ENCODE measurements at regions not wholly inside any gene's neighbourhood (a gene's known extent, or its start where the extent isn't known, plus 50 kb on each side); places are given as distances from the start of the nearest gene placed in this dataset.

- dilution Hi-C loops (cut with MboI; ENCODE audit: extremely low pct_ligation_motif_present, low sequenced_read_pairs) = no loop called here
- Histone ChIP-seq H3K27me3 (ENCODE audit: control insufficient read depth in 2 of 2, insufficient read depth in 2 of 2, low read length in 2 of 2) (peaks cover 0 to 4% of the 10 kb centered on the region in 2 experiments), H2AFZ (ENCODE audit: low read depth, low read length) (no peak overlapping the region), H3K4me3 (replicated peaks in 1 of 3; ENCODE audit: insufficient read depth in 1 of 3, low read depth in 1 of 3, low read length in 3 of 3) (no peak overlapping the region), H3K79me2 (ENCODE audit: control insufficient read depth, insufficient read depth, low read length) (no peaks in the 10 kb centered on the region), H3K27ac (ENCODE audit: insufficient read depth, low read depth, low read length) (no peak overlapping the region), H4K20me1 (replicated peaks; ENCODE audit: control insufficient read depth, extremely low read depth, insufficient read depth, low read length) (no peaks in the 10 kb centered on the region), H3K9ac (replicated peaks; ENCODE audit: extremely low read depth, insufficient read depth, low read length) (no peak overlapping the region), H3K4me2 (ENCODE audit: insufficient read depth, low read length) (no peak overlapping the region), H3K9me1 (replicated peaks; ENCODE audit: control insufficient read depth, extremely low read depth, insufficient read depth, low read length) (no peaks in the 10 kb centered on the region), H3K4me1 (ENCODE audit: control insufficient read depth, extremely low read depth, insufficient read depth, low read length) (no peaks in the 10 kb centered on the region), H3K36me3 (ENCODE audit: control insufficient read depth in 2 of 2, extremely low read depth in 1 of 2, insufficient read depth in 2 of 2, low read length in 2 of 2) (no peaks in the 10 kb centered on the region), H3K9me3 (replicated peaks; ENCODE audit: control insufficient read depth, insufficient read depth, low read length) (no peaks in the 10 kb centered on the region)
- intact Hi-C loops (cut with micrococcal nuclease) = no loop called here
- CTCF ChIA-PET = no interaction called here
- BruUV-seq (replicated peaks) = no TSS peak
- POLR2A ChIA-PET = no interaction called here
- no peak for FAIRE-seq
- no peak for TF ChIP-seq MAX (IDR thresholded peaks at IDR 0.05; ENCODE audit: insufficient read depth, insufficient read length)
- TF ChIP-seq FOS (IDR thresholded peaks at IDR 0.05; ENCODE audit: borderline replicate concordance, insufficient read depth, low read length) = no peak
- TF ChIP-seq CTCF (IDR thresholded peaks at IDR 0.05; ENCODE audit: extremely low read depth in 1 of 2, insufficient read depth in 1 of 2, low read depth in 1 of 2, low read length in 2 of 2) = no peak
- TF ChIP-seq GATA2 (IDR thresholded peaks at IDR 0.05; ENCODE audit: insufficient read depth, insufficient read length, low read depth, low read length) = no peak
- no peak for TF ChIP-seq POLR2AphosphoS5 (IDR thresholded peaks at IDR 0.05; ENCODE audit: insufficient read depth, low read depth, low read length)
- no peak for TF ChIP-seq MYC (IDR thresholded peaks at IDR 0.05; ENCODE audit: low read depth, low read length)
- TF ChIP-seq EZH2 (IDR thresholded peaks at IDR 0.05; ENCODE audit: borderline replicate concordance, low read depth, low read length, severe bottlenecking) = no peak
- TF ChIP-seq JUN (IDR thresholded peaks at IDR 0.05; ENCODE audit: borderline replicate concordance, insufficient read depth, insufficient read length, low read depth) = no peak
- TF ChIP-seq POLR2A (IDR thresholded peaks at IDR 0.05; ENCODE audit: low read depth, low read length) = no peak
- DNase-seq (ENCODE audit: low read depth, low spot score) = no peak
These were observed 82.0 kb upstream of the DAZL start for GRCh38 chr3:16687221-16687620.

Measured in endothelial cell of umbilical vein (primary cell).